ENCODE measurements at regions not wholly inside any gene's neighbourhood (a gene's known extent, or its start where the extent isn't known, plus 50 kb on each side); places are given as distances from the start of the nearest gene placed in this dataset.
A peak's percentile ranks its signal among the peaks of the same experiment; 100 is the strongest.
"Not testable (repeated sequence)": the region's sequence is repeated elsewhere in the genome, so short reads cannot be mapped to it uniquely, and the experiment has no call there.

DNA sequence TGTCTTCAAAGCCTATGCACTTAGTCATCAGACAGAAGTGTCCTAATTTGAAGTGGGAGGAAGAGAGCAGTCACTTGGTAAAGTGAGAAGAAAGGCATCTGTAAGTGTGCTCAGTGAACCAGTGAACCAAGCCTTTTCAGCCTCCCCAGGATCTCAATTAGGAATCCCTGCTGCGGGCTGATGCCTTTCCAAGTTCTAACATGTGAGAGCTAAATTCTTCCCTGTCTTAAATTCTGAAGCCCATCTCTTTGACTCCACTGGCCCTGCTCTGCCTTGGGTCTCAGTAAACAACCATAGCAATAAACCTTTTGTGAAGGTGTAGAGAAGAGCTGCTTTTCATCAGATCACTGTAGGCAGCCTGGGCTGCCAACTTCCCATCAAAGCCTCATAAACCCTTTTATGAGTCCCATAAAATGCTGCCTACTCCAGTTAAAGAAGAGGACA is 701.2 kb upstream of the LCORL start:
- no peak for DNase-seq
- TF ChIP-seq GATA1 (IDR thresholded peaks at IDR 0.05; ENCODE audit: low read depth, low read length): no peak
- no peak for TF ChIP-seq POLR2A (IDR thresholded peaks at IDR 0.05; ENCODE audit: low read length)

DNA sequence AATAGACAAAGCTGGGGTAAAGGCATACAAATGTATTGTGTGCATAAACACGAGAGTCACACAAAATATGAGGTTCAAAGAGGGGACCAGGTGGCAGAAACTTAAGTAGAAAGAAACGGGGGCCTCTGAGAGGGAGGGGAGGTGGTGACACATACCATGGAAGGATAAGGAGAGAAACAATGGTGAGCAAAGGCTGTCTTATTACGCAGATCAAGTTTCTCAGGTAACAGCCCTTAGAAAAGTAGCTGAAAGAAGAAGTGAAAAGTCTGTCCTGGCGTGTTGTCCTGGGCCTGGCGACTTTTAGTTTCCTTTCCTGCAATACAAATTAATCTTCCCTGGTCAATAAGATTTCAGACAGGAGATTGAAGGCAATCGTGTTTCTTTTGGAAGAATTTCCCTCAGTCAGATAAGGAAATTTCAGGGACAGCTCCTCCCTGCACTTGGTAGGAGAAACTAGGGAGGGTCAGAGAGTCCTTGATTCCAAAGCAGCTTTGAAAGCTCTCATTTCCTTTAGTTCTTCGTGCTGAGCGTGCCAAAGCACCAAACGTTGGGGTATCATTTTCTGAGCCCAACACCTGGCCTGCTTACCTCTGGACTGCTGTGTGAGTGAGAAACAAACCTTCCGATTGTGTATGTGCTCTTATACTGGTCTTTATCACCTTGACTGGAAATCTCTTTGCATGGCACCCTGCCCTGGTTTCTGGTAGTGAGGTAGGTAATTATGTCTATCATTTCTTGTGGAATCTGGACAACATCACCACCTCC is 676.7 kb upstream of the LCORL start:
- no peak for DNase-seq

DNA sequence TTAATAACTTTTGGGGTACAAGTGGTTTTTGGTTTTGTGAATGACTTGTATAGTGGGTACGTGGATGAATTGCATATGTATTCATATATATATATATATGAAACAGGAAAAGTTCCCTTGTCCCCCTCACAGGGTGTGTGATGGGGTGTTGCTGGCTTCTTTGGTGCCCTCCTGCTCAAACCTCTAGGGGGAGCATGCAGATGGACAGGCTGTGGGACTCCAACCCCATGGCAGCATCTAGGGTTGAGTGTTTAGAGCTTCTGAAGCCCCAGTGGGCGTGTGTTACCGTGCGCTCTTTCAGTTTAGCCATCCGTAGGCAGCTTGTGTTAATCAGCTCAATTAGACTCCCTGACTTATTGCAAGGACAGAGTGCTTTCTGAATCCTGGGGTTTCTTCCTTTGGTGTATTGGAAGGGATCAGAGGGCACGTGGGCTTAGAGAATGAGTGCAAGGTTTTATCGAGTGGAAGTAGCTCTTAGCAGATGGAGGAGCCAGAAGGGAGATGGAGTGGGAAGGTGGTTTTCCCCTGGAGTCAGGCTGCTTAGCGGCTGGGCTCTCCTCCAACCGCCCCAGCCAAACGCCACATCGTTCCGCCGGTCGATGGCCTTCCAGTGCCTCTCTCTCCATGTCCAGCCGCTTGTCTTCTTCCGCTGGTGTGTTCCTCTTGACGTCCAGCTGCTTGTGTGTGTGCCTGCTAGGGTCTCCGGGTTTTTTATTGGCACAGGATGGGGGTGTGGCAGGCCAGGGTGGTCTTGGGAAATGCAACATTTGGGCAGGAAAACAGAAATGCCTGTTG is 674.4 kb upstream of the LCORL start:
- no peak for TF ChIP-seq GATA1 (IDR thresholded peaks at IDR 0.05; ENCODE audit: low read depth, low read length)
- no peak for TF ChIP-seq POLR2A (IDR thresholded peaks at IDR 0.05; ENCODE audit: low read length)
- peak in 1 of 2 experiments; percentile 1 for DNase-seq

More for the DNA sequence above, 676.7 kb upstream of the LCORL start:
- TF ChIP-seq GATA1 (IDR thresholded peaks at IDR 0.05; ENCODE audit: low read depth, low read length) (no peak), POLR2A (IDR thresholded peaks at IDR 0.05; ENCODE audit: low read length) (no peak)

DNA sequence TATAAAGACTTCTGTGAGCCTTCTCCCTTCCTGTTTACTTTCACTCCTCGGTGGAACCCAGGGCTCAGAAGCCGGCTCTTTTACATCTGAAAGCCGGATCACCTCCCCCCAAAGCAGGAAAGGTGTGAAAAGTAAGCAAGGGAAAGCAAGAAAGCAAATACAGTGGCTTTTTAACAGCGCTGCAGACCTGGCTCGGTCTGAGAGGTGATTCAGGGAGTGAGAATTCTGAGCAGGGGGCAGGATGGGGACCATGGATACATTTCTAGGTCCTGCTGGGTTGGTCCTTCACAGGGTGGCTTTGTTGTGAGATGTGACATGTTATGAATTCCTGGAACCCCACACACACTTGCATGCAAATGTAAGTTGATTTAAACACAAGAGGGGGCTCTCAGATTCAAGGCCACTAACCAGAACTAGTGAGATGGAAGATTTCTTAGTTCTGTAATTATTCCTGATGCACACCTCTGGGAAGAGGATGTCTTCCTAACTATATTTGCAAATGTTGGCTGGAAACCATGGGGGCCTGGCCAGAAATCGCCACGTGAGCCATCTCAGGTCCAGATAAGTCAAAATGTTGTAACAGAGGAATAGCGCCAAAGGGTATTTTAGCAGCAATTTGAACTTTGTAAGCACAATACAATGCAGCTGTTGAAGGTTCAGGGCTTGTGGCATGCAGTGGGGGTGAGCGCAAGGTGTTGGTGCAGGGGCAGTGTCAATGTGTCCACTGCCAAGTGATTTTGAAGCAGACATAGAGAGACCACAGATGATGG is 670.1 kb upstream of the LCORL start:
- no peak for DNase-seq

DNA sequence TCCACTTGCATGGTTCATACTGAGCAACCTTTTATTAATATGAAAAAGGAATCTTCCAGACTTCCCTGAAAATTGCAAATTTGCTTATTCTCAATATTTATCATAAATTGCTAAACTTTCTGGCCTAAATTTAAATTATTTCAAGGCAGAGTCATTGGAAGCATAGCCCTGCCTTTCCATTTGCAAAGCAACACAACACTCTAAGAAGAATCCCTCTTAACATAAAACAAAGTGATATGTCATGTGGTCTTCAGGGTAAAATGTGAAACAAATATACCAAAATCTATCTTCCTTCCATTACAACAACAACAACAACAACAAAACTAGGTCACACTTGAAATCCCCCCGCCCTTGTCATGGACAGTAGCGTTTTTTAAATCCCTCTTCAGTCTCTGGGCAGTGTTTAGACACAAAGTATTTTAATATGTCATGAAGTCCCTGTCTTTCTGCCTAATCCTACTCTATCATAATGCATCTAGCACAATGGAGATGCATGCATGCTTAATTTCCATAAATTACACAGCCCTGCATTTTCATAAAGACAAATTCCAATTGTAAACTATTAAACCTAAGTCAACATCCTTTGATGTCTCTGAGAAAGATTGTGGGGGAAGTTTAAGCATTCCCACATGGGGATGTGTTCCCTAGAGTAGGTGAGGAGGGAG is 668.9 kb upstream of the LCORL start:
- no peak for TF ChIP-seq POLR2A (IDR thresholded peaks at IDR 0.05; ENCODE audit: low read length)
- no peak for TF ChIP-seq GATA1 (IDR thresholded peaks at IDR 0.05; ENCODE audit: low read depth, low read length)
- no peak for DNase-seq

More for the DNA sequence above, 670.1 kb upstream of the LCORL start:
- TF ChIP-seq GATA1 (IDR thresholded peaks at IDR 0.05; ENCODE audit: low read depth, low read length): no peak

DNA sequence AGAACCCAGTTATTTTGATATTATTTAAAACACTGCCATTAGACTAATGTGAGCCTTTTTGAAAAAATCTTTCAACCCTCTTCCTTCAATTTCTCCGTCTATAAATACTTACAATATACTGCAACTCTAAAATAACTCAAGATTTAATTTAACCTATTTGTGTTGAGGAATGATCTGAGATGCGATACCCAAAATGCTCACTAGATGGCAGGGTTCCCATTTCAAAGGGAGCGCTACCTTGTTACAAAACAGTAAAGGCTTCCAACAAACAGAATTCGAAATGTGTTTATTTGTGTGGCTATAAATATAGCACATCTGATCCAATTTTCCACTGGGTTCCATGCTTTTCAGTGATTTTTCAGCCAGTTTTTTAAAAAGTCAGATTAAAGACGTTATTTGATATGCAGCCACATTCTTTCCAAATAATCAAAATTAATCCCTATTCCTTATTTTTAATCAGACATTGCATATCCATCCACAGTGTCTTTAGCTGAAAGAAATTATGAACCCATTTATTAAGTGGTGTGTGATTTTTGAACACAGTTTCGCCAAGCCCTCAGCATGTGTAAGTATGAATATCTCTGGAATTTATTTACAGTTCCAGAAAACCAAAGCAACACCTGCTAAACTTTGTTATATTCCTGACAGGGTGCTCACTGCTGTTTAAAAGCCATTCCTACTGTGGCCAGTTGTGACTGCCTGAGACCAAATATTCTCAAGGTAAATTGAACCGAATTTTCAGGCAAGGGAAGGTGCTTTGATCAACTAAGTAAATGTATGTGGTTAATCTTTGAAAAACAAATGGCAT is 668.0 kb upstream of the LCORL start:
- TF ChIP-seq POLR2A (IDR thresholded peaks at IDR 0.05; ENCODE audit: low read length) (no peak), GATA1 (IDR thresholded peaks at IDR 0.05; ENCODE audit: low read depth, low read length) (no peak)
- DNase-seq: peak; percentile 18 to 57

DNA sequence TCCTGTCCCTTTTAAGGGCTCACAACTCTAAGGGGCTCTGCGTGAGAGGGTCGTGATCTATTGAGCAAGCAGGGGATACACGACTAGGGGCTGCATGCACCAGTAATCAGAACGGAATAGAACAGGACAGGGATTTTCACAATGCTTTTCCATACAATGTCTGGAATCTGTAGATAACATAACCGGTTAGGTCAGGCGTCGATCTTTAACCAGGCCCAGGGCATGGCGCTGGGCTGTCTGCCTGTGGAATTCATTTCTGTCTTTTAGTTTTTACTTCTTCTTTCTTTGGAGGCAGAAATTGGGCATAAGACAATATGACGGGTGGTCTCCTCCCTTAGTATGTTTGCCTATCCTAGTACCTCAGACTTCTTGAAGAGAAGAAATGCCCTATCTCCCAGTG is 666.8 kb upstream of the LCORL start:
- DNase-seq: not testable (repeated sequence)

DNA sequence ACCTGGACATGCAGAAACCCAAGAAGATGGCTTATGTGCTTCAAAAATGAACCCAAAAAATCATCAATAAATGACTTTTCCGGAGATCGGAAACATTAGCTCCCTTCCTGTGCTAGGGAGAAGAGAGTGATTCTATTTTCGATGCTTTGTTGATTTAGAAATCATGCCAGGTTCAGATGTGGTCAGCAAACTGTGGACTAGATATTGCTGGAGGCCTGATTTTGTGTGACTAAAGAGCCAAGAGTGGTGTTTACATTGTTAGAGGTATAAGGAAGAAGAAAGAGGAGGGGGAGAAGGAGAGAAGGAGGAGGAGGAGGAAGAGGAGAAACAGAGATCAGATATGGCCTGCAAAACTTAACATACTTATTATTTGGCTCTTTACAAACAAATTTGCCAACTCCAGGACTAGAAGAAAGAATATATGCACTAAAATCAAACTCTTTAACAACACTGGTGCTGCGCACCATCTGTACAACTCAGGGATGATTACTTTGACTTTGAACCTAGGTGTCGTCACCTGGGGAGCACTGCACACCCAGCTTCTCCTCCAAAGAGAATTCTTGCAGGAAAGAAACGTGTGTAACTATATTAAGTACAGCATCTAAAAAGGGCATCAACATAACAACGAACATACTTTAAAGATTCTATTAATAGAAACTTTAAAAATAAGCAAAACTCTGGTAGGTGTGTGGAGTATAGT is 664.9 kb upstream of the LCORL start:
- TF ChIP-seq GATA1 (IDR thresholded peaks at IDR 0.05; ENCODE audit: low read depth, low read length) (no peak), POLR2A (IDR thresholded peaks at IDR 0.05; ENCODE audit: low read length) (no peak)
- DNase-seq: no peak

DNA sequence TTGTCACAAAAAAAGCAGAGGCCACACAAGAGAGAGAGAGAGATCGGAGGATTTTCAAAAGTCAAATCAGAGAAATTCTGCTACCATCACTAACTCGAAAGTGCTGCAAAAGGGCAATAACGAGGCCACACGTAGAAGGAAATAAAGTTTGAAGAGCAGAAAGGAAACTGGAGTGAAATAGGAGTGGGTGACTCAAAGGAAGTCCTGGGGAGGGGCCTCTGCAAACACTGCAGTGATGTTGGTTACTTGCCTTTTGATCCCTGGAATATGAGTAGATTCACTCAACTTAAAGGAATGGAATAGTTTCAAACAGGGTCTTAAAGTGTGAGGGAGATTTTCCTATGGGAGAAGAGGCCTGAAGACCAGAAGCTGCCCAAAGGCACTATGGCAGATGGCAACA is 663.4 kb upstream of the LCORL start:
- no peak for TF ChIP-seq GATA1 (IDR thresholded peaks at IDR 0.05; ENCODE audit: low read depth, low read length)
- TF ChIP-seq POLR2A (IDR thresholded peaks at IDR 0.05; ENCODE audit: low read length): no peak
- no peak for DNase-seq

DNA sequence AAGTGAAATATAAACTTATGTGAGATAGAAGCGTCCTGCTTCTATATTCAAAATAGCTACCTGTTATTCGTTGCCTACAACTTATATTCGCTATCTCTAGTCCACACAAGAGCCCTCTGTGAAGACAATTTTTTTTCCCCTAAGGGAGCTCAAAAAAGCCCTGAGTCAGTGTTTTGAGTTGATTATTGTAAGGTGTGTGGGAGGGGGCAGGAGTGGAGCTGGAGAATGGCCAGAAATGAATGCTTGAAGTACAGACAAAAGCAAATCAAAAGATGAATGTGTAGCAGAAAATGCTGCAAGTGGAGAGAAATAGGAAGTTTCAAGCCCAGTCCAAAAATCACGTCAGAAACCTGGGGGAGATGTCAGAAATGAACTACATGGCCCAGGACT is 655.0 kb upstream of the LCORL start:
- TF ChIP-seq GATA1 (IDR thresholded peaks at IDR 0.05; ENCODE audit: low read depth, low read length): no peak
- no peak for TF ChIP-seq POLR2A (IDR thresholded peaks at IDR 0.05; ENCODE audit: low read length)
- no peak for DNase-seq

DNA sequence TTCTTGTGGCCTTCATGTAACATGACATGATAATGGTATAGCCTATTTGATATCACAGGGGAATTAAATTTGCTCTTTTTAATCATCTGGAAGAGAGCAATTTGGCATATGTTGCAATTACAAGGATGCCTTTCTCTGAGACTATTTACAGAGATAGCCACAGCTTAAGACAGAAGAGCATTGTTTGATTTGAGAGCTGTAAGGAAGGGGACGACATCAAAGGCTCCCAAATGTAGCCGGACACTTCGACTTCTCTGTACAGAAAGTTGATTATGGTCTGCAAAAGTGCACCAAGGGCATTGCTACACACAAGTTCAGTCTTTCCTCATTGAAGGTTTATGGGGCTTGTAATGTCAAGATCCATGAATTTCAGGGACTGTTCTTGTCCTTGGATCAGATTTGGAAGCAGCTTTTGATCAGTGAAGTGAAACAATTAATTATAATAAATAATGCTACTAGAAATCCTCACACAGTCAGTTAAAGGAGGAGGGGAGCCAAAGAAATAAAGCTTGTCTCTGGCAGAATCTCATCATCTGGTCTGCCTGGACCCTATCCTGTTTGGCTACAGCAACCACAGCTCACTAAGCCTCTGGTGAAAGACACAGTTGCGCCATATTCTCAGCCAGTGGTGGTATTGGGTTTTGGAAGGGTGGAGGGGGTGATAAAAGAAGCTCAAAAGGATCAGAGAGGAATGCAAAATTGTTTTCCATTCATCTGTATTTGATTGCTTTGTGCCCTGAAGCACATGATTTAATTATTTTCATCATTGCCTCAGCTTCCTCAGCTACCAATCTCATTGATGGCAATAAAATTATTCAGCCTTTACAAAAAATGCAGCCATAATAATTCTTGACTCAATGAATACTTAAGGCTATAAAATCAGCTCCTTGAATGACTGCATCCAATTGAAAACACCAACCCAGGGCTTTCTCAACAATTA is 654.3 kb upstream of the LCORL start:
- TF ChIP-seq POLR2A (IDR thresholded peaks at IDR 0.05; ENCODE audit: low read length) (no peak), GATA1 (IDR thresholded peaks at IDR 0.05; ENCODE audit: low read depth, low read length) (no peak)
- DNase-seq: no peak

Data from erythroblast (primary cell).